WTC11 (cell line): ENCODE measurements at regions not wholly inside any gene's neighbourhood (a gene's known extent, or its start where the extent isn't known, plus 50 kb on each side); places are given as distances from the start of the nearest gene placed in this dataset.

Source experiments
- ATAC-seq: fragments of 200-7000 bp; cut with Tn5 transposase; 2 replicates; pipeline ENCODE4 v1.10.0; 2021; ENCODE audit warnings: mild to moderate bottlenecking, moderate library complexity
- CTCF ChIA-PET: fragments of 300-600 bp; sonication (Branson Sonifier 250); formaldehyde crosslinking; loops from one replicate; lab custom pipeline; 2021; ENCODE audit warnings: antibody characterized with exemption; lab: Charles Lee
- POLR2A ChIA-PET: fragments of 350-600 bp; sonication (Branson Sonifier 250); formaldehyde crosslinking; loops from one replicate; lab custom pipeline; 2021; ENCODE audit warnings: antibody characterized with exemption; lab: Charles Lee
- DNase-seq: peaks from one replicate; pipeline ENCODE4 v3.0.0; 2021; ENCODE audit warnings: low spot score
- H3K27ac Mint-ChIP-seq: 2 replicates; pipeline ENCODE4 v1.8.0; 2021; ENCODE audit warnings: mixed read lengths
- H3K27me3 Mint-ChIP-seq: 2 replicates; pipeline ENCODE4 v1.8.0; 2021; ENCODE audit warnings: low read depth, mild to moderate bottlenecking, moderate library complexity, mixed read lengths
- H3K36me3 Mint-ChIP-seq: 2 replicates; pipeline ENCODE4 v1.8.0; 2021; ENCODE audit warnings: mixed read lengths
- H3K4me1 Mint-ChIP-seq: 2 replicates; pipeline ENCODE4 v1.8.0; 2022; ENCODE audit warnings: mixed read lengths
- H3K4me3 Mint-ChIP-seq: 2 replicates; pipeline ENCODE4 v1.8.0; 2021; ENCODE audit warnings: mild to moderate bottlenecking, moderate library complexity, mixed read lengths
- H3K9me3 Mint-ChIP-seq: 2 replicates; pipeline ENCODE4 v1.8.0; 2021; ENCODE audit warnings: mixed read lengths
- CBFB ChIP-seq: sonication (generic); formaldehyde crosslinking; IDR thresholded peaks from 2 replicates; pipeline ENCODE4 v1.8.1; 2022; ENCODE audit warnings: mild to moderate bottlenecking, low read depth, missing genetic modification reagents
- CREB1 ChIP-seq: sonication (generic); formaldehyde crosslinking; IDR thresholded peaks from 2 replicates; pipeline ENCODE4 v1.8.0; 2023; ENCODE audit warnings: mild to moderate bottlenecking, missing genetic modification reagents
- EMX1 ChIP-seq: fragments of 250-450 bp; sonication (Bioruptor Pico); IDR thresholded peaks from 2 replicates; pipeline ENCODE4 v1.8.0; 2021; ENCODE audit warnings: mild to moderate bottlenecking
- ETV6 ChIP-seq: sonication (generic); formaldehyde crosslinking; IDR thresholded peaks from 2 replicates; pipeline ENCODE4 v1.8.1; 2022; ENCODE audit warnings: mild to moderate bottlenecking, missing genetic modification reagents
- FOXJ3 ChIP-seq: sonication (generic); formaldehyde crosslinking; IDR thresholded peaks from 2 replicates; pipeline ENCODE4 v1.9.0; 2021; ENCODE audit warnings: missing genetic modification reagents, mild to moderate bottlenecking, borderline replicate concordance
- FOXP1 ChIP-seq: sonication (generic); formaldehyde crosslinking; IDR thresholded peaks from 2 replicates; pipeline ENCODE4 v1.8.0; 2022; ENCODE audit warnings: missing genetic modification reagents, mild to moderate bottlenecking, moderate library complexity, borderline replicate concordance
- GABPB1 ChIP-seq: sonication (generic); formaldehyde crosslinking; IDR thresholded peaks from 2 replicates; pipeline ENCODE4 v1.8.1; 2023; ENCODE audit warnings: mild to moderate bottlenecking, missing genetic modification reagents
- GRHL2 ChIP-seq: fragments of 250-450 bp; sonication (Bioruptor Pico); IDR thresholded peaks from 2 replicates; pipeline ENCODE4 v1.8.0; 2022; ENCODE audit warnings: mild to moderate bottlenecking, moderate library complexity; ENCODE audit not compliant: insufficient replicate concordance, severe bottlenecking
- JAZF1 ChIP-seq: fragments of 250-450 bp; sonication (Bioruptor Pico); IDR thresholded peaks from 2 replicates; pipeline ENCODE4 v1.9.0; 2021; ENCODE audit warnings: moderate library complexity, mild to moderate bottlenecking, inconsistent platforms
- KAT7 ChIP-seq: sonication (generic); formaldehyde crosslinking; IDR thresholded peaks from 2 replicates; pipeline ENCODE4 v1.8.1; 2023; ENCODE audit warnings: missing genetic modification reagents, mild to moderate bottlenecking, borderline replicate concordance
- MYBL2 ChIP-seq: sonication (generic); formaldehyde crosslinking; IDR thresholded peaks from 2 replicates; pipeline ENCODE4 v1.8.1; 2023; ENCODE audit warnings: mild to moderate bottlenecking, moderate library complexity, missing genetic modification reagents
- OVOL2 ChIP-seq: fragments of 250-450 bp; sonication (Bioruptor Pico); IDR thresholded peaks from 2 replicates; pipeline ENCODE4 v1.9.0; 2021; ENCODE audit warnings: mild to moderate bottlenecking, borderline replicate concordance
- TEAD1 ChIP-seq: sonication (generic); formaldehyde crosslinking; IDR thresholded peaks from 2 replicates; pipeline ENCODE4 v1.8.0; 2022; ENCODE audit warnings: mild to moderate bottlenecking, missing genetic modification reagents
- TEAD4 ChIP-seq: sonication (generic); formaldehyde crosslinking; IDR thresholded peaks from 2 replicates; pipeline ENCODE4 v1.8.0; 2022; ENCODE audit warnings: mild to moderate bottlenecking, missing genetic modification reagents
- ZBTB21 ChIP-seq: sonication (generic); formaldehyde crosslinking; IDR thresholded peaks from 2 replicates; pipeline ENCODE4 v1.8.1; 2023; ENCODE audit warnings: mild to moderate bottlenecking, missing genetic modification reagents, borderline replicate concordance
- ZNF121 ChIP-seq: sonication (generic); formaldehyde crosslinking; IDR thresholded peaks from 2 replicates; pipeline ENCODE4 v1.8.0; 2023; ENCODE audit warnings: missing genetic modification reagents
- ZNF138 ChIP-seq: sonication (generic); formaldehyde crosslinking; conservative IDR thresholded peaks from 2 replicates; pipeline ENCODE4 v1.8.1; 2022; ENCODE audit warnings: mild to moderate bottlenecking, moderate library complexity, missing genetic modification reagents
- ZNF263 ChIP-seq: sonication (generic); formaldehyde crosslinking; IDR thresholded peaks from 2 replicates; pipeline ENCODE4 v1.8.1; 2022; ENCODE audit warnings: low read depth, mild to moderate bottlenecking, moderate library complexity, missing genetic modification reagents
- TF ChIP-seq, protein P1 (sequence below): sonication (generic); formaldehyde crosslinking; IDR thresholded peaks from 2 replicates; pipeline ENCODE4 v1.8.1; 2023; ENCODE audit warnings: mild to moderate bottlenecking, moderate library complexity, missing genetic modification reagents
- TF ChIP-seq, protein P2 (sequence below): sonication (generic); formaldehyde crosslinking; IDR thresholded peaks from 2 replicates; pipeline ENCODE4 v1.8.1; 2023; ENCODE audit warnings: mild to moderate bottlenecking, missing genetic modification reagents, moderate library complexity
- TF ChIP-seq, protein P3 (sequence below): fragments of 250-450 bp; sonication (Bioruptor Pico); IDR thresholded peaks from 2 replicates; pipeline ENCODE4 v1.8.0; 2021; ENCODE audit warnings: mild to moderate bottlenecking
- TF ChIP-seq, protein P4 (sequence below): sonication (generic); formaldehyde crosslinking; IDR thresholded peaks from 2 replicates; pipeline ENCODE4 v1.8.0; 2023; ENCODE audit warnings: mild to moderate bottlenecking, missing genetic modification reagents
- TF ChIP-seq, protein P5 (sequence below): sonication (generic); formaldehyde crosslinking; IDR thresholded peaks from 2 replicates; pipeline ENCODE4 v1.8.1; 2022; ENCODE audit warnings: mild to moderate bottlenecking, moderate library complexity, missing genetic modification reagents
- TF ChIP-seq, protein P6 (sequence below): sonication (generic); formaldehyde crosslinking; IDR thresholded peaks from 2 replicates; pipeline ENCODE4 v1.8.1; 2023; ENCODE audit warnings: mild to moderate bottlenecking, missing genetic modification reagents, borderline replicate concordance

DNA sequence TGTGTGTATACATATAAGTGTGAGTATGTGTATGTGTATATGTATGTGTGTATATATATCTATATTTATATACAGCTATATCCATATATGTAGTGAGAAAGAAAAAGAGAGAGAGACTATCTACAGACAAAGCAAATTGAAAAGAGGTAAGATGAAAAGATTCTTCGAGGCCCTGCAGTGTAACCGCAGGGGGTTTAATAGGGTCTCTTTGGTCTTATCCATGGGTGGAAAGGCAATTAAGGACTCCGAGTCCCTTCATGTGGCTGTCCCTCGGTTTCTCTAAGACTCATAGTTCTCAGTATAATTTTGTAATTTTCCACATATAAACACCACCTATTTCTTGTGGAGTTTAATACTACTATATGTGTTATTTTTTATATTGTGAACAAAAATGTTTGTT is 50.6 kb upstream of the JAZF1 start:
- H3K9me3 Mint-ChIP-seq, result peaks cover 7% of the 10 kb centered on the region
- H3K27ac Mint-ChIP-seq, result no peak overlapping the region
- H3K36me3 Mint-ChIP-seq, result peaks cover 3% of the 10 kb centered on the region
- ATAC-seq, result no peak
- TF ChIP-seq ZBTB21, result no peak
- no peak for TF ChIP-seq OVOL2 (CRISPR knock-in tag)
- TF ChIP-seq, protein P1, sequence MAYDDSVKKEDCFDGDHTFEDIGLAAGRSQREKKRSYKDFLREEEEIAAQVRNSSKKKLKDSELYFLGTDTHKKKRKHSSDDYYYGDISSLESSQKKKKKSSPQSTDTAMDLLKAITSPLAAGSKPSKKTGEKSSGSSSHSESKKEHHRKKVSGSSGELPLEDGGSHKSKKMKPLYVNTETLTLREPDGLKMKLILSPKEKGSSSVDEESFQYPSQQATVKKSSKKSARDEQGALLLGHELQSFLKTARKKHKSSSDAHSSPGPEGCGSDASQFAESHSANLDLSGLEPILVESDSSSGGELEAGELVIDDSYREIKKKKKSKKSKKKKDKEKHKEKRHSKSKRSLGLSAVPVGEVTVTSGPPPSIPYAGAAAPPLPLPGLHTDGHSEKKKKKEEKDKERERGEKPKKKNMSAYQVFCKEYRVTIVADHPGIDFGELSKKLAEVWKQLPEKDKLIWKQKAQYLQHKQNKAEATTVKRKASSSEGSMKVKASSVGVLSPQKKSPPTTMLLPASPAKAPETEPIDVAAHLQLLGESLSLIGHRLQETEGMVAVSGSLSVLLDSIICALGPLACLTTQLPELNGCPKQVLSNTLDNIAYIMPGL (CRISPR knock-in tag), result no peak
- TF ChIP-seq ZNF263 (CRISPR knock-in tag), result no peak
- TF ChIP-seq, protein P2, sequence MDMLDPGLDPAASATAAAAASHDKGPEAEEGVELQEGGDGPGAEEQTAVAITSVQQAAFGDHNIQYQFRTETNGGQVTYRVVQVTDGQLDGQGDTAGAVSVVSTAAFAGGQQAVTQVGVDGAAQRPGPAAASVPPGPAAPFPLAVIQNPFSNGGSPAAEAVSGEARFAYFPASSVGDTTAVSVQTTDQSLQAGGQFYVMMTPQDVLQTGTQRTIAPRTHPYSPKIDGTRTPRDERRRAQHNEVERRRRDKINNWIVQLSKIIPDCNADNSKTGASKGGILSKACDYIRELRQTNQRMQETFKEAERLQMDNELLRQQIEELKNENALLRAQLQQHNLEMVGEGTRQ (CRISPR knock-in tag), result no peak
- no peak for TF ChIP-seq ZNF121
- TF ChIP-seq, protein P3, sequence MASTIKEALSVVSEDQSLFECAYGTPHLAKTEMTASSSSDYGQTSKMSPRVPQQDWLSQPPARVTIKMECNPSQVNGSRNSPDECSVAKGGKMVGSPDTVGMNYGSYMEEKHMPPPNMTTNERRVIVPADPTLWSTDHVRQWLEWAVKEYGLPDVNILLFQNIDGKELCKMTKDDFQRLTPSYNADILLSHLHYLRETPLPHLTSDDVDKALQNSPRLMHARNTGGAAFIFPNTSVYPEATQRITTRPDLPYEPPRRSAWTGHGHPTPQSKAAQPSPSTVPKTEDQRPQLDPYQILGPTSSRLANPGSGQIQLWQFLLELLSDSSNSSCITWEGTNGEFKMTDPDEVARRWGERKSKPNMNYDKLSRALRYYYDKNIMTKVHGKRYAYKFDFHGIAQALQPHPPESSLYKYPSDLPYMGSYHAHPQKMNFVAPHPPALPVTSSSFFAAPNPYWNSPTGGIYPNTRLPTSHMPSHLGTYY (CRISPR knock-in tag), result no peak
- TF ChIP-seq, protein P4, sequence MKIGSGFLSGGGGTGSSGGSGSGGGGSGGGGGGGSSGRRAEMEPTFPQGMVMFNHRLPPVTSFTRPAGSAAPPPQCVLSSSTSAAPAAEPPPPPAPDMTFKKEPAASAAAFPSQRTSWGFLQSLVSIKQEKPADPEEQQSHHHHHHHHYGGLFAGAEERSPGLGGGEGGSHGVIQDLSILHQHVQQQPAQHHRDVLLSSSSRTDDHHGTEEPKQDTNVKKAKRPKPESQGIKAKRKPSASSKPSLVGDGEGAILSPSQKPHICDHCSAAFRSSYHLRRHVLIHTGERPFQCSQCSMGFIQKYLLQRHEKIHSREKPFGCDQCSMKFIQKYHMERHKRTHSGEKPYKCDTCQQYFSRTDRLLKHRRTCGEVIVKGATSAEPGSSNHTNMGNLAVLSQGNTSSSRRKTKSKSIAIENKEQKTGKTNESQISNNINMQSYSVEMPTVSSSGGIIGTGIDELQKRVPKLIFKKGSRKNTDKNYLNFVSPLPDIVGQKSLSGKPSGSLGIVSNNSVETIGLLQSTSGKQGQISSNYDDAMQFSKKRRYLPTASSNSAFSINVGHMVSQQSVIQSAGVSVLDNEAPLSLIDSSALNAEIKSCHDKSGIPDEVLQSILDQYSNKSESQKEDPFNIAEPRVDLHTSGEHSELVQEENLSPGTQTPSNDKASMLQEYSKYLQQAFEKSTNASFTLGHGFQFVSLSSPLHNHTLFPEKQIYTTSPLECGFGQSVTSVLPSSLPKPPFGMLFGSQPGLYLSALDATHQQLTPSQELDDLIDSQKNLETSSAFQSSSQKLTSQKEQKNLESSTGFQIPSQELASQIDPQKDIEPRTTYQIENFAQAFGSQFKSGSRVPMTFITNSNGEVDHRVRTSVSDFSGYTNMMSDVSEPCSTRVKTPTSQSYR (CRISPR knock-in tag), result no peak
- TF ChIP-seq TEAD4 (CRISPR knock-in tag), result no peak
- TF ChIP-seq EMX1 (CRISPR knock-in tag), result no peak
- TF ChIP-seq ZNF138 (CRISPR knock-in tag), result no peak
- TF ChIP-seq, protein P5, sequence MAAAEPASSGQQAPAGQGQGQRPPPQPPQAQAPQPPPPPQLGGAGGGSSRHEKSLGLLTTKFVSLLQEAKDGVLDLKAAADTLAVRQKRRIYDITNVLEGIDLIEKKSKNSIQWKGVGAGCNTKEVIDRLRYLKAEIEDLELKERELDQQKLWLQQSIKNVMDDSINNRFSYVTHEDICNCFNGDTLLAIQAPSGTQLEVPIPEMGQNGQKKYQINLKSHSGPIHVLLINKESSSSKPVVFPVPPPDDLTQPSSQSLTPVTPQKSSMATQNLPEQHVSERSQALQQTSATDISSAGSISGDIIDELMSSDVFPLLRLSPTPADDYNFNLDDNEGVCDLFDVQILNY, result no peak
- no peak for TF ChIP-seq FOXP1 (CRISPR knock-in tag)
- TF ChIP-seq CREB1 (CRISPR knock-in tag), result no peak
- no peak for TF ChIP-seq FOXJ3
- no peaks in the 10 kb centered on the region; the same call in 1 of the 2 replicates for H3K27me3 Mint-ChIP-seq
- no peak overlapping the region for H3K4me3 Mint-ChIP-seq
- peaks cover 57% of the 10 kb centered on the region for H3K4me1 Mint-ChIP-seq
- no peak for DNase-seq
- POLR2A ChIA-PET, result no interaction called here
- CTCF ChIA-PET, result interaction anchor here (1.5 kb wide), 1 partner anchor 134 kb away, joined by 3 read pairs; no protein-coding TSS in a partner anchor

DNA sequence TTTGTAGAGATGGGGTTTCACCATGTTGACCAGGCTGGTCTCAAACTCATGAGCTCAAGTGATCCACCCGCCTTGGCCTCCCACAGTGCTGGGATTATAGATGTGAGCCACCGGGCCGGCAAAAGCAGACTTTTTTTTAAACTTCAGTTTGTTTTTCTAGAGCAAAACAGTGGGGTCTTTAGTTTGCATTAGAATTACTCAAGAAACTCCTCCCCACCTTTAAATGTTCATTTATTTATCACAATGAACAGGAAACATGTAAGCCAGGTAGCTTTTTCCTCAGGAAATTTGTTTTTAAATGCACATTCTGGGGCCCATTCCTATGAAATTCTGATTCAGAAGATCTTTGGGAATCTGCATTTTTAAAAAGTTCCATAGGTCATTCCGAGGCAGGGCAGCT is 56.0 kb upstream of the JAZF1 start:
- CTCF ChIA-PET, result no interaction called here
- H3K27ac Mint-ChIP-seq, result peak overlapping the region; percentile 97
- DNase-seq (peak; percentile 17), ATAC-seq (peak; percentile 54)
- H3K36me3 Mint-ChIP-seq, result no peaks in the 10 kb centered on the region
- H3K4me3 Mint-ChIP-seq, result peak overlapping the region; percentile 13; the same call in 1 of the 2 replicates
- H3K9me3 Mint-ChIP-seq, result no peaks in the 10 kb centered on the region
- POLR2A ChIA-PET, result no interaction called here
- no peaks in the 10 kb centered on the region; the same call in 1 of the 2 replicates for H3K27me3 Mint-ChIP-seq
- peaks cover 69% of the 10 kb centered on the region for H3K4me1 Mint-ChIP-seq
- TF ChIP-seq, protein P6, sequence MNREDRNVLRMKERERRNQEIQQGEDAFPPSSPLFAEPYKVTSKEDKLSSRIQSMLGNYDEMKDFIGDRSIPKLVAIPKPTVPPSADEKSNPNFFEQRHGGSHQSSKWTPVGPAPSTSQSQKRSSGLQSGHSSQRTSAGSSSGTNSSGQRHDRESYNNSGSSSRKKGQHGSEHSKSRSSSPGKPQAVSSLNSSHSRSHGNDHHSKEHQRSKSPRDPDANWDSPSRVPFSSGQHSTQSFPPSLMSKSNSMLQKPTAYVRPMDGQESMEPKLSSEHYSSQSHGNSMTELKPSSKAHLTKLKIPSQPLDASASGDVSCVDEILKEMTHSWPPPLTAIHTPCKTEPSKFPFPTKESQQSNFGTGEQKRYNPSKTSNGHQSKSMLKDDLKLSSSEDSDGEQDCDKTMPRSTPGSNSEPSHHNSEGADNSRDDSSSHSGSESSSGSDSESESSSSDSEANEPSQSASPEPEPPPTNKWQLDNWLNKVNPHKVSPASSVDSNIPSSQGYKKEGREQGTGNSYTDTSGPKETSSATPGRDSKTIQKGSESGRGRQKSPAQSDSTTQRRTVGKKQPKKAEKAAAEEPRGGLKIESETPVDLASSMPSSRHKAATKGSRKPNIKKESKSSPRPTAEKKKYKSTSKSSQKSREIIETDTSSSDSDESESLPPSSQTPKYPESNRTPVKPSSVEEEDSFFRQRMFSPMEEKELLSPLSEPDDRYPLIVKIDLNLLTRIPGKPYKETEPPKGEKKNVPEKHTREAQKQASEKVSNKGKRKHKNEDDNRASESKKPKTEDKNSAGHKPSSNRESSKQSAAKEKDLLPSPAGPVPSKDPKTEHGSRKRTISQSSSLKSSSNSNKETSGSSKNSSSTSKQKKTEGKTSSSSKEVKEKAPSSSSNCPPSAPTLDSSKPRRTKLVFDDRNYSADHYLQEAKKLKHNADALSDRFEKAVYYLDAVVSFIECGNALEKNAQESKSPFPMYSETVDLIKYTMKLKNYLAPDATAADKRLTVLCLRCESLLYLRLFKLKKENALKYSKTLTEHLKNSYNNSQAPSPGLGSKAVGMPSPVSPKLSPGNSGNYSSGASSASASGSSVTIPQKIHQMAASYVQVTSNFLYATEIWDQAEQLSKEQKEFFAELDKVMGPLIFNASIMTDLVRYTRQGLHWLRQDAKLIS (CRISPR knock-in tag), result no peak
- no peak for TF ChIP-seq GRHL2 (CRISPR knock-in tag)
- 0 out of 2 replicates have a peak, but pooled peaks have one; percentile 17 for TF ChIP-seq ETV6 (CRISPR knock-in tag)
- TF ChIP-seq MYBL2, result peak; percentile 38; the same call in 1 of the 2 replicates
- TF ChIP-seq TEAD1, result no peak
- no peak for TF ChIP-seq JAZF1 (CRISPR knock-in tag)
- TF ChIP-seq, protein P2 (CRISPR knock-in tag), result no peak
- TF ChIP-seq GABPB1 (CRISPR knock-in tag), result no peak
- no peak for TF ChIP-seq TEAD4 (CRISPR knock-in tag)
- TF ChIP-seq CBFB, result no peak
- TF ChIP-seq ZNF138 (CRISPR knock-in tag), result no peak
- TF ChIP-seq KAT7 (CRISPR knock-in tag), result no peak
